Endodermal cell (in vitro differentiated cells): ENCODE measurements at regions not wholly inside any gene's neighbourhood (a gene's known extent, or its start where the extent isn't known, plus 50 kb on each side); places are given as distances from the start of the nearest gene placed in this dataset.

Source experiments
- DNase-seq: peaks from one replicate; pipeline ENCODE4 v3.0.0-alpha.2; 2017
- H3K27ac ChIP-seq: 2 replicates; pipeline ENCODE4 v1.5.1; 2013; ENCODE audit warnings: mild to moderate bottlenecking, low read depth, low read length, moderate library complexity
- H3K27me3 ChIP-seq: 2 replicates; pipeline ENCODE4 v1.6.1; 2013; ENCODE audit warnings: mild to moderate bottlenecking, low read length, moderate library complexity; ENCODE audit not compliant: insufficient read depth, control insufficient read depth, poor library complexity, severe bottlenecking
- H3K36me3 ChIP-seq: 2 replicates; pipeline ENCODE4 v1.7.0; 2013; ENCODE audit warnings: mild to moderate bottlenecking, low read length, moderate library complexity; ENCODE audit not compliant: control insufficient read depth, insufficient read depth
- H3K4me1 ChIP-seq: one replicate; pipeline ENCODE4 v1.7.0; 2013; ENCODE audit warnings: low read length; ENCODE audit not compliant: control insufficient read depth, insufficient read depth
- H3K4me3 ChIP-seq: 2 replicates; pipeline ENCODE4 v1.5.1; 2013; ENCODE audit warnings: mild to moderate bottlenecking, low read length, moderate library complexity
- H3K9ac ChIP-seq: 2 replicates; pipeline ENCODE4 v1.6.1; 2013; ENCODE audit warnings: mild to moderate bottlenecking, low read length, moderate library complexity; ENCODE audit not compliant: poor library complexity, severe bottlenecking; ENCODE audit errors: extremely low read depth
- H3K9me3 ChIP-seq: 2 replicates; pipeline ENCODE4 v1.6.1; 2013; ENCODE audit warnings: mild to moderate bottlenecking, low read length, moderate library complexity; ENCODE audit not compliant: control insufficient read depth
- H3K27ac Mint-ChIP-seq: 2 replicates; pipeline ENCODE4 v1.8.0; 2020; ENCODE audit warnings: mixed read lengths
- H3K27me3 Mint-ChIP-seq: 2 replicates; pipeline ENCODE4 v1.8.0; 2021; ENCODE audit warnings: mild to moderate bottlenecking, mixed read lengths; ENCODE audit not compliant: insufficient read depth
- H3K36me3 Mint-ChIP-seq: 2 replicates; pipeline ENCODE4 v1.8.0; 2020; ENCODE audit warnings: low read depth, mixed read lengths
- H3K4me1 Mint-ChIP-seq: 2 replicates; pipeline ENCODE4 v1.8.0; 2020; ENCODE audit warnings: mixed read lengths
- H3K4me3 Mint-ChIP-seq: 2 replicates; pipeline ENCODE4 v1.8.0; 2020; ENCODE audit warnings: mild to moderate bottlenecking, moderate library complexity, mixed read lengths
- H3K9me3 Mint-ChIP-seq: 2 replicates; pipeline ENCODE4 v1.8.0; 2020; ENCODE audit warnings: mild to moderate bottlenecking, mixed read lengths
- WGBS, 2 experiments: methylation state at CpG; one replicate each; pipeline versions ENCODE4 v1.1.5 to v1.1.7; 2013; ENCODE audit warnings: missing lambda C conversion rate in 2 of 2, mixed read lengths in 1 of 2; ENCODE audit not compliant: insufficient coverage in 1 of 2, insufficient read length in 1 of 2; 5-methylcytosine and 5-hydroxymethylcytosine counted together
- TF ChIP-seq, protein P1 (sequence below): fragments of 200-600 bp; sonication (generic); conservative IDR thresholded peaks from 2 replicates; pipeline ENCODE4 v1.5.0; 2021; ENCODE audit warnings: antibody characterized with exemption, mild to moderate bottlenecking

DNA sequence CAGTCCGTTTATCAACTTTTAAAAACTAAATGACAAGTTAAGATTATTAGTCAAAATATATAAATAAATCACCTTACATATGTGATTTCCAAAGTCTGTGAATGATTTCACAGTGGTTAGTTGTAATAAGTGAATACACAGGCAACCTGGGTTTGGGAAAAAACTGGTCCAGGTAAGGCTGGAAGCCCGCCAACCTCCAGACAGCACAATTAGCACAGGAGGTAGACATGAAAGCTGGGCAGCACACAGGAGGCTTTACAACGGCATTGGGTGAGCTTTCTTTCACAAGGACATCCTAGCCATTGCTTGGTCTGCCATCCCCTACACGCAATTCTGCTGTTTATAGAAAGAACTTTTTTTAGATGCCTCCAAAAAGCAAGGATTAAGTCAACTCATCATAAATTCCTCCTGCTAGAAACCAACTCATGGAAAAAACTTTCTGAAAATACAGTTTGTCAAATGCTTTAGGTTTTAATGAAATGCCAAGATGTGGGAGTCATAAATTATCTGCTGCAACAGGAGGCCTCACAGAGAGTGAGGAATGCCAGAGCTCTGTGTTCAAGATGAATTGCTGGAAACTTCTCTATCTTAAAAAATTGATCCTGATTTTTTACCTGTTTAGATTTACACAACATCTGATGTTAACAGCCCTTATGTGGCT, 346.8 kb upstream of the NFE2L3 start:
- Mint-ChIP-seq H3K4me1 (no peaks in the 10 kb centered on the region), H3K36me3 (no peaks in the 10 kb centered on the region), H3K27ac (no peak overlapping the region), H3K27me3 (no peaks in the 10 kb centered on the region), H3K9me3 (no peaks in the 10 kb centered on the region), H3K4me3 (no peak overlapping the region)
- H3K27ac ChIP-seq, result no peak overlapping the region
- TF ChIP-seq, protein P1, sequence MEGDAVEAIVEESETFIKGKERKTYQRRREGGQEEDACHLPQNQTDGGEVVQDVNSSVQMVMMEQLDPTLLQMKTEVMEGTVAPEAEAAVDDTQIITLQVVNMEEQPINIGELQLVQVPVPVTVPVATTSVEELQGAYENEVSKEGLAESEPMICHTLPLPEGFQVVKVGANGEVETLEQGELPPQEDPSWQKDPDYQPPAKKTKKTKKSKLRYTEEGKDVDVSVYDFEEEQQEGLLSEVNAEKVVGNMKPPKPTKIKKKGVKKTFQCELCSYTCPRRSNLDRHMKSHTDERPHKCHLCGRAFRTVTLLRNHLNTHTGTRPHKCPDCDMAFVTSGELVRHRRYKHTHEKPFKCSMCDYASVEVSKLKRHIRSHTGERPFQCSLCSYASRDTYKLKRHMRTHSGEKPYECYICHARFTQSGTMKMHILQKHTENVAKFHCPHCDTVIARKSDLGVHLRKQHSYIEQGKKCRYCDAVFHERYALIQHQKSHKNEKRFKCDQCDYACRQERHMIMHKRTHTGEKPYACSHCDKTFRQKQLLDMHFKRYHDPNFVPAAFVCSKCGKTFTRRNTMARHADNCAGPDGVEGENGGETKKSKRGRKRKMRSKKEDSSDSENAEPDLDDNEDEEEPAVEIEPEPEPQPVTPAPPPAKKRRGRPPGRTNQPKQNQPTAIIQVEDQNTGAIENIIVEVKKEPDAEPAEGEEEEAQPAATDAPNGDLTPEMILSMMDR, result no peak
- no peaks in the 10 kb centered on the region for H3K36me3 ChIP-seq
- no peak overlapping the region for H3K4me3 ChIP-seq
- no peaks in the 10 kb centered on the region for H3K4me1 ChIP-seq
- H3K9me3 ChIP-seq, result no peaks in the 10 kb centered on the region
- H3K27me3 ChIP-seq, result no peaks in the 10 kb centered on the region
- no peak for DNase-seq
- WGBS, 2 experiments, result 81 to 92% methylated on average over 3 of the region's 4 CpGs
- no peak overlapping the region for H3K9ac ChIP-seq

DNA sequence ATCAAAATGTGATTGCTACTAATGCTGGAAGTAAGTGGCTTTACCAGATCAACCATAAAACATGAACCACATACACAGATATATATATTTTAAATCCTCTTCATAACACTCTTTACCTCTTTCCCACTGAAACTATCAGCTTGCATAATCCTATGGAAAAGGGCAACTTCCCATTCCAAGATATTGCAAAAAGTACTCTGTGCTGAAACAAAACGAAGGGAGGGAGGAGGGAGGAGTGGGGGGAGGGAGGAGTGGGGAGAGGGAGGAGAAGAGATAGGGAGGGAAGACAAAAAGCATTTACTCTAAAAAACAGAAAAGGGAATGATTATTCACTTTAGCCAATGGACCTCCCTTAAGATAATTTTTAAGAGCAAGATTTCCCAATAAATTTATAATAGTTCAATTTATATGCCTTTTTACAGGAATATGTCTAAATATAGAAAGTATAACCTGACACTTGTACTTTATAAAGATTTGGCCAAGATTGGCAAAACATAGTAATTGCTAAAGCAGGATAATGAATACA, 344.8 kb upstream of the NFE2L3 start:
- no peaks in the 10 kb centered on the region for H3K36me3 Mint-ChIP-seq
- TF ChIP-seq, protein P1, result no peak
- Histone ChIP-seq H3K36me3 (no peaks in the 10 kb centered on the region), H3K4me1 (no peaks in the 10 kb centered on the region), H3K9me3 (no peaks in the 10 kb centered on the region), H3K27ac (no peak overlapping the region), H3K9ac (no peak overlapping the region), H3K27me3 (no peaks in the 10 kb centered on the region), H3K4me3 (no peak overlapping the region)
- no peaks in the 10 kb centered on the region for H3K27me3 Mint-ChIP-seq
- no peaks in the 10 kb centered on the region for H3K9me3 Mint-ChIP-seq
- H3K27ac Mint-ChIP-seq, result no peak overlapping the region
- DNase-seq, result no peak
- no peaks in the 10 kb centered on the region for H3K4me1 Mint-ChIP-seq
- H3K4me3 Mint-ChIP-seq, result no peak overlapping the region
- WGBS, 2 experiments, result 71 to 80% methylated on average over 1 of the region's 1 CpG

DNA sequence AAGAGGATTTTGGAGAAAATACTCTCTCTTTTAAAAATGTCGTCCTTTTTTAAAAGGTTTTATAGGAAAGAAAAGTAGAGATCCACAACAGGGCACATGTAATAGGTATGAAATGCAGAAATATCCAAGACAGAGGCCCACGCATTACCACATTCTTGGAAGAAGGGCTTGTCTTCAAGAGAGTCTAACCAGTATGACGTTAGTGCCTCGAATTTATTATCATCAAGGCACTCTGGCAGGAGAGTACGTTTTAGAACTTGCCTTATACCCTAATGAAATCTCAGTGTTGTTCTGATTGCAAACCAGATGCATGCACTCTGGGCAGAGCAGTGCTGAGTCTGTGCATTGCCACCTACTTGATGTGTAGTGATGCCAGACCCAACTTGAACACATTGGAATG, 342.6 kb upstream of the NFE2L3 start:
- Mint-ChIP-seq H3K4me1 (no peaks in the 10 kb centered on the region), H3K9me3 (no peaks in the 10 kb centered on the region), H3K27me3 (no peaks in the 10 kb centered on the region), H3K27ac (no peak overlapping the region), H3K4me3 (no peak overlapping the region), H3K36me3 (no peaks in the 10 kb centered on the region)
- no peaks in the 10 kb centered on the region for H3K4me1 ChIP-seq
- no peaks in the 10 kb centered on the region for H3K27me3 ChIP-seq
- DNase-seq, result no peak
- no peaks in the 10 kb centered on the region for H3K36me3 ChIP-seq
- H3K9me3 ChIP-seq, result no peaks in the 10 kb centered on the region
- no peak overlapping the region for H3K4me3 ChIP-seq
- no peak overlapping the region for H3K27ac ChIP-seq
- TF ChIP-seq, protein P1, result no peak
- H3K9ac ChIP-seq, result no peak overlapping the region
- WGBS, 2 experiments, result 92 to 95% methylated on average over 5 of the region's 5 CpGs
